ENCODE measurements at regions not wholly inside any gene's neighbourhood (a gene's known extent, or its start where the extent isn't known, plus 50 kb on each side); places are given as distances from the start of the nearest gene placed in this dataset.

GRCh38 chr5:93956006-93956405, 214.6 kb upstream of the POU5F2 start (continued):
- TF ChIP-seq, protein P1, sequence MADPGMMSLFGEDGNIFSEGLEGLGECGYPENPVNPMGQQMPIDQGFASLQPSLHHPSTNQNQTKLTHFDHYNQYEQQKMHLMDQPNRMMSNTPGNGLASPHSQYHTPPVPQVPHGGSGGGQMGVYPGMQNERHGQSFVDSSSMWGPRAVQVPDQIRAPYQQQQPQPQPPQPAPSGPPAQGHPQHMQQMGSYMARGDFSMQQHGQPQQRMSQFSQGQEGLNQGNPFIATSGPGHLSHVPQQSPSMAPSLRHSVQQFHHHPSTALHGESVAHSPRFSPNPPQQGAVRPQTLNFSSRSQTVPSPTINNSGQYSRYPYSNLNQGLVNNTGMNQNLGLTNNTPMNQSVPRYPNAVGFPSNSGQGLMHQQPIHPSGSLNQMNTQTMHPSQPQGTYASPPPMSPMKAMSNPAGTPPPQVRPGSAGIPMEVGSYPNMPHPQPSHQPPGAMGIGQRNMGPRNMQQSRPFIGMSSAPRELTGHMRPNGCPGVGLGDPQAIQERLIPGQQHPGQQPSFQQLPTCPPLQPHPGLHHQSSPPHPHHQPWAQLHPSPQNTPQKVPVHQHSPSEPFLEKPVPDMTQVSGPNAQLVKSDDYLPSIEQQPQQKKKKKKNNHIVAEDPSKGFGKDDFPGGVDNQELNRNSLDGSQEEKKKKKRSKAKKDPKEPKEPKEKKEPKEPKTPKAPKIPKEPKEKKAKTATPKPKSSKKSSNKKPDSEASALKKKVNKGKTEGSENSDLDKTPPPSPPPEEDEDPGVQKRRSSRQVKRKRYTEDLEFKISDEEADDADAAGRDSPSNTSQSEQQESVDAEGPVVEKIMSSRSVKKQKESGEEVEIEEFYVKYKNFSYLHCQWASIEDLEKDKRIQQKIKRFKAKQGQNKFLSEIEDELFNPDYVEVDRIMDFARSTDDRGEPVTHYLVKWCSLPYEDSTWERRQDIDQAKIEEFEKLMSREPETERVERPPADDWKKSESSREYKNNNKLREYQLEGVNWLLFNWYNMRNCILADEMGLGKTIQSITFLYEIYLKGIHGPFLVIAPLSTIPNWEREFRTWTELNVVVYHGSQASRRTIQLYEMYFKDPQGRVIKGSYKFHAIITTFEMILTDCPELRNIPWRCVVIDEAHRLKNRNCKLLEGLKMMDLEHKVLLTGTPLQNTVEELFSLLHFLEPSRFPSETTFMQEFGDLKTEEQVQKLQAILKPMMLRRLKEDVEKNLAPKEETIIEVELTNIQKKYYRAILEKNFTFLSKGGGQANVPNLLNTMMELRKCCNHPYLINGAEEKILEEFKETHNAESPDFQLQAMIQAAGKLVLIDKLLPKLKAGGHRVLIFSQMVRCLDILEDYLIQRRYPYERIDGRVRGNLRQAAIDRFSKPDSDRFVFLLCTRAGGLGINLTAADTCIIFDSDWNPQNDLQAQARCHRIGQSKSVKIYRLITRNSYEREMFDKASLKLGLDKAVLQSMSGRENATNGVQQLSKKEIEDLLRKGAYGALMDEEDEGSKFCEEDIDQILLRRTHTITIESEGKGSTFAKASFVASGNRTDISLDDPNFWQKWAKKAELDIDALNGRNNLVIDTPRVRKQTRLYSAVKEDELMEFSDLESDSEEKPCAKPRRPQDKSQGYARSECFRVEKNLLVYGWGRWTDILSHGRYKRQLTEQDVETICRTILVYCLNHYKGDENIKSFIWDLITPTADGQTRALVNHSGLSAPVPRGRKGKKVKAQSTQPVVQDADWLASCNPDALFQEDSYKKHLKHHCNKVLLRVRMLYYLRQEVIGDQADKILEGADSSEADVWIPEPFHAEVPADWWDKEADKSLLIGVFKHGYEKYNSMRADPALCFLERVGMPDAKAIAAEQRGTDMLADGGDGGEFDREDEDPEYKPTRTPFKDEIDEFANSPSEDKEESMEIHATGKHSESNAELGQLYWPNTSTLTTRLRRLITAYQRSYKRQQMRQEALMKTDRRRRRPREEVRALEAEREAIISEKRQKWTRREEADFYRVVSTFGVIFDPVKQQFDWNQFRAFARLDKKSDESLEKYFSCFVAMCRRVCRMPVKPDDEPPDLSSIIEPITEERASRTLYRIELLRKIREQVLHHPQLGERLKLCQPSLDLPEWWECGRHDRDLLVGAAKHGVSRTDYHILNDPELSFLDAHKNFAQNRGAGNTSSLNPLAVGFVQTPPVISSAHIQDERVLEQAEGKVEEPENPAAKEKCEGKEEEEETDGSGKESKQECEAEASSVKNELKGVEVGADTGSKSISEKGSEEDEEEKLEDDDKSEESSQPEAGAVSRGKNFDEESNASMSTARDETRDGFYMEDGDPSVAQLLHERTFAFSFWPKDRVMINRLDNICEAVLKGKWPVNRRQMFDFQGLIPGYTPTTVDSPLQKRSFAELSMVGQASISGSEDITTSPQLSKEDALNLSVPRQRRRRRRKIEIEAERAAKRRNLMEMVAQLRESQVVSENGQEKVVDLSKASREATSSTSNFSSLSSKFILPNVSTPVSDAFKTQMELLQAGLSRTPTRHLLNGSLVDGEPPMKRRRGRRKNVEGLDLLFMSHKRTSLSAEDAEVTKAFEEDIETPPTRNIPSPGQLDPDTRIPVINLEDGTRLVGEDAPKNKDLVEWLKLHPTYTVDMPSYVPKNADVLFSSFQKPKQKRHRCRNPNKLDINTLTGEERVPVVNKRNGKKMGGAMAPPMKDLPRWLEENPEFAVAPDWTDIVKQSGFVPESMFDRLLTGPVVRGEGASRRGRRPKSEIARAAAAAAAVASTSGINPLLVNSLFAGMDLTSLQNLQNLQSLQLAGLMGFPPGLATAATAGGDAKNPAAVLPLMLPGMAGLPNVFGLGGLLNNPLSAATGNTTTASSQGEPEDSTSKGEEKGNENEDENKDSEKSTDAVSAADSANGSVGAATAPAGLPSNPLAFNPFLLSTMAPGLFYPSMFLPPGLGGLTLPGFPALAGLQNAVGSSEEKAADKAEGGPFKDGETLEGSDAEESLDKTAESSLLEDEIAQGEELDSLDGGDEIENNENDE (IDR thresholded peaks at IDR 0.05; ENCODE audit: insufficient replicate concordance, low read length), result no peak
- no peak for TF ChIP-seq SP4 (IDR thresholded peaks at IDR 0.05; ENCODE audit: low read length)

All from H1 (cell line).